Endometrium (tissue), 2 donors: ENCODE measurements at regions not wholly inside any gene's neighbourhood (a gene's known extent, or its start where the extent isn't known, plus 50 kb on each side); places are given as distances from the start of the nearest gene placed in this dataset.

Source experiments
- FAIRE-seq: peaks from 2 replicates; lab custom pipeline; 2012; peaks lifted over from hg19 to GRCh38; lab: Jason Lieb, UNC
- donor health status: control.
- donor health status: control.

DNA sequence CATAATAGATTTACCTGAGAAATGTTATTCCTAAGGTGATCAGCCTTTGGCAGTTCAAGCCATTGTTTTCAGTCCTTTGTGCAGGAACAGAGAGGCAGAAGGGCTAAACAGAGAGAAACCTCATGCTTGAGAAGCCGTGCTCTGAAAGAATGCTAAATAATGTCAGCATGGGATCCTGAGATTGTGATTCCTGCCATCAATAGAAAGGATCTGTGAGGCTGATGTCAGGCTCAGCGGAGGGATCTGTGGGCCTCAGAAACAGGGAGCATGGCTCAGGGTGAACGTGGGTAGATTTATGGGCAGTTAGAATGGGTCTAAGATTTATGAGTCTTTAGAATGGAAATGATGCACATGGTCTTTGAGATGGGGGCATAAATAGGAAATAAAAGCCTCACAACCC, 439.2 kb upstream of the IGFBP3 start:
- no peak for FAIRE-seq

DNA sequence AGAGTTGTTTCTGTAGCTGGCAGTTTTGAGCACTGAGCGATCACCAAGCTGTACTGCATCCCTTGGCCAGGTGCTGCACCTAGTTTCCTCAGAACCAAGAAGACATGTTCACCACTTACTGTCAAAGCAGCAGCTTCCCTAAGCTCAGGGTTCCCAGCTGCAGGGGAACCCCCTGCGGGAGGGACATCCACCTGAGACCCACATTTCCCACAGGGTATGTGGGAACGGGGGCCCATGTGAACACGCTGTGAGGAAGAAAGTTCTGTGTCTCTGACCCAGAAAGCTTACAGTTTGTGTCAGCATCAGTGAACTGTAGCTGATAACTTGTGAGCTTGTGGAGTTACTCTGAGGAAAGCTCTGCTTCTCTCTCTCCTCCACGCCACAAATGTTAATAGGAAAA, 436.8 kb upstream of the IGFBP3 start:
- FAIRE-seq, result no peak

DNA sequence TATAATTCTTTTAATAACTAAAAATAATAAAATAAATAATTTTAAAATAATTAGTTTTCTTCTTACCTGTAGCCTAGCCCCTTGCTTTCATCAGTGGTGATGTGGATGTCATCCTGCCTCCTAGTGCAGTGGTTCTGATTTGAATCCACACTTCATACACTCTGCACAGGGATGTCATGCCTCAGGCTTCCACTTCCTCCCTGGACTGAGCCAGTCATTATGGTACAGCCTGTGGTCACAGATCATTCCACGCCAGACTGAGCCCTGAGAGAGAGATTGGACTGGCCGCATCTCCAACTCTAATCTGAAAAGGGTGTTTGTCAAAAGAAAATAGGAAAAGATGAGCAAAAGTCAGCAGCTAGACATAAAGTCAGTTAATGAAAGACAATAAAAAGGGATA, 436.2 kb upstream of the IGFBP3 start:
- FAIRE-seq, result no peak

GRCh38 chr7:46356371-46356770, 435.3 kb upstream of the IGFBP3 start:
- no peak for FAIRE-seq

DNA sequence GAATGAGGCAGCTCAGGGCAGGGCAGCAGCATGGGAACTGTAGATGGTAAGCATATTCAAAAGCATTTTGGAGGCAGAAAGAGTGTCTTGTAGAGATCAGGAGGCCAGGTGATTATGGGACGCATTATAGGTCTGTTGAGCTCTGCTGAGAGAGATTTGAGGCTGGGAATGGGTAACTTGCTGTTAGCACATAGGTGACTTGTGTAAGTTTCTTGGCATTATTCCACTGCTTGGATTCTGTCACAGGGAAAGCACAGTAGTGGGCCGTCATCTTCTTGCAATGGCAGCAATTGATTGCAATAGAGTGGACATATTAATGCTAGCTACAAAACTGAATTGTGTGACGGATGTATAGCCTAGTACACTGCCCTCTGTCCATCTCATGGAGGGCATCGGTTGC, 434.3 kb upstream of the IGFBP3 start:
- FAIRE-seq, result no peak

DNA sequence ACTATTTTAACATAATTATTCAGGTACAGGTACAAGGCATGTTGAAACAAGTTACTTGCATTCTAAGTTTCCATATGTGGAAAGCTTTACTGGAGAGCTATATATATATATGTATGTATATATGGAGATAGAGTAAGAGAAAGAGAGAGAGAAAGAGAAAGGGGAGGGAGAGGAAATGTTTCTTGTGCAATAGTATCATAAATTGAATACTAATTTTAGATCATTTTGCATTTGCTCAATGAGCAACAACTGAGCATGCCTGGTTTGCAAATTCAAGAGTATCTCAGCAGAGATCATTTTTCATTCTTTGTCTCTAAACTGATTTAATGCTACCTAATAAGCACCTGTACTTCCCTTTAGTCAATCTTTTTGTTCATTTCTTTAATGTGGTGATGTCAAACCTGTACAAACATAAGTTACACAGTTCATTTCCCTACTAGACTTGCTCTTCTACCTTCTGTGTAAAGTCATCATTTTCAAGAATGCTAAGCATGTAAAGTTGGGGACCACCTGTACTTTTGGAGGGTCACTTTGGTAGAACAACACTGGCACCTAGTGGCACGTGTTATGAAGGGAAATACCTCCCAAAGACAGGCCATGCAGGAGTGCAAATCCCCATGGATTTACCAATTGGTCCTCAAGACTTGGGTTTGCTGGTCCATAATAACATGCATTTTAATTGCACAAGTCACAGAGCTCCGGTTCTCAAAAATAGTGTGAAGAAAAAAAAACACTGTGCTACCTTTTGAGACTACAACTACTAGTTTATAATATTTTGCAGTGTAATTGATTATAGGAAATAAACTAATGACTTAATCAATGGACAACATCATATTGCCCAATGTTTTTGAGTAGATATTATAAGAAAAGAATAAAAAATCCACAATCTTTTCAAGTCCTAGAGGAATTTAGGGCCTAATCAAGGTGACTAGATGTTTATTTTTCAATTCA, 431.2 kb upstream of the IGFBP3 start:
- no peak for FAIRE-seq

GRCh38 chr7:46349490-46349889, 428.4 kb upstream of the IGFBP3 start:
- FAIRE-seq, result peak; percentile 29

- FAIRE-seq, result no peak
These were observed 423.5 kb upstream of the IGFBP3 start for GRCh38 chr7:46344533-46344932.

DNA sequence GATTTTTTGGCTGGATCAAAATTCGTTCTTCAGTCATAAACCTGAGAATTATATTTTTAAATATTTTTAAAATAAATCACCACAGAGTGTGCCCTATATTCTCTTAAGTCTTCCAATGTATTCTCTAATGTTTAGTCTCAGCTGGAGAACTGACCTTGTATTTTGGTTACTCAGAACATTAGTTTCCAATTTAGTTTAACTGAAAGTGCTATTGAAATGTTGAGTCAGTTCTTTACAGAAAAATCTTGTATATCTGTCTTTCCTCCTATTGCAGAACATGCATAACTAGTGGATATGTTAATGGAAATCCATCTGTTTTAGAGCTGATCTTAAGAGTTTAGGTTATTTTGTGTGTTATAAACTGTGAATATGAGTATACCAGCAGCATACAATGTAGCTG, 422.7 kb upstream of the IGFBP3 start:
- no peak for FAIRE-seq

DNA sequence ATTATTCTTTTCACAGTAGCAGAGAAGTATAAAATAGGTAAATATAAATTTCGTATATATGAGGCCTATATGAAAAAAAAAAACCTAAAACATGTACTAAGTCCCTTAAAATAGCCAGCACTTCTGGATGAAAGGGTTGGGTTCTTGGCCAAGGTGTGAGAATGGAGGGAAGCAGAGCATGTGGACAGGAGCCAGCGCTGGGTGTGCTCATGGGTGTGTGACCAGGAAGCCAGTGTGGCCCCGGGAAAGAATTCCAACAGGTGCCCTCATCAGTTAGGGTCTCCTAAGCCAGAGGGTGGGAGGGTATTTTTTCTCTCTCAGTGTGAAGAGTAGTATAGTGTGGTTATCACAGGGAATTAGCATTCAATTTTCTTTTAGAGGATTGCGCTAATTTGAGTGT, 401.9 kb upstream of the IGFBP3 start:
- FAIRE-seq, result no peak

DNA sequence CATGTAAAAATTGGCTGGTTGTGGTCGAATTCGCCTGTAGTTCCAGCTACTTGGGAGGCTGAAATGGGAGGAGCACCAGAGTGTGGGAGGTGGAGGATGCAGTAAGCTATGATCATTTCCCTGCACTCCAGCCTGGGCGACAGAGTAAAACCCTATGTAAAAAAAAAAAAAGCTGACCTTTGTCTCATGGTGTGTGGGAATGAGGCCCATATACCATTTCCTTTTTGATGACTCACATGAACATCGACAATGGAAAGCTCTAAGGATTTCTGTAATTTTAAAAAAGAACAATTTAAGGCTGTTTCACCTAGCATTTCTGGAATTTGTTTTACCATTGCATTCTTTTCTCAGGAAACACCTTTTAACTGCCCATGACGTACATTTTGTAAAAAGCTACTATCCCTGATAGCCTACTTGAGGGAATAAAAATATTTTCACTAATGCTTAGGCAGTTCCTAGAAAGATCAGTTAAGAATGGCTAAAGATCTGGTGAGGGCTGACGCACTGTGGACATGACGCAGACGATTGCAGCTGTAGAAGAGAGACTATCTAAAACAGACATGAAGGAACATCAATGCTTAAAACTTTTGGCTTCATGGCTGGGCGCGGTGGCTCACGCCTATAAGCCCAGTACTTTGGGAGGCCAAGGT, 400.6 kb upstream of the IGFBP3 start:
- FAIRE-seq, result no peak

DNA sequence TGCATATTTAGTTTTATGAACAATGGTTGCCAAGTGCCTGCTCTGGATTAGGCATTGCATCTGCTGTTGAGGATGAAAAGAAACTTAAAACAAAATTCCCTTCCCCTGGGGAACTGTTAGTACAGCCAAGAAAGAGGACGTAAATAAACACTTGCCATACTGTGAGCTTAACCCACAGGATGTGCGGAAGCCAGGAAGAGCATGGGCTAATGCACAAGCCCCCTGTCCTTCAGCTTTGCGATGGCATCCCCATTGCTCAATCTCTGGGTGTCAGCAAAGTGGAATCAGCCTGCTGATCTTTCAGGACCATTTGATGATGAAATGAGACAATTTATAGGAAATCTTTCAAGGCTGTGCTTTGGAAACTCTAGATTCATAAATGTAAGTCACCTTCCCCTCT, 399.9 kb upstream of the IGFBP3 start:
- no peak for FAIRE-seq

DNA sequence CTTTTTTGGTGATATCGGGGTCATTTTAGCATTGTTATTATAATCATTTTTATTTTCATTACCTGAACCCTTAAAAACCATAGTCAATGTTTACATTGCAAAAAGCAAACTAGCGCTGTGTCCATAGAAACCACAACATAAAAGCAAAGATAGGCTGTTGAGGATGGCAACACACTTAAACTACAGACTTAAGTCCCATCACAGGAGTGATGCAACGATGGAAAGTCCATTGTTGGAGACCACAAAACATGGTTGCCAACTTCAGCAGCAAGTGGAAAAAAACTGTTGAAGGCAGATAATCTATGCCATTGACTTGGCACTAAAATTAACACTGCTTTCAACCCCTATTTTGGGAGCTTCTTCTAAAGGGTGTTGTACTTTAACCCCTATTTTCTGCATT, 398.8 kb upstream of the IGFBP3 start:
- no peak for FAIRE-seq

DNA sequence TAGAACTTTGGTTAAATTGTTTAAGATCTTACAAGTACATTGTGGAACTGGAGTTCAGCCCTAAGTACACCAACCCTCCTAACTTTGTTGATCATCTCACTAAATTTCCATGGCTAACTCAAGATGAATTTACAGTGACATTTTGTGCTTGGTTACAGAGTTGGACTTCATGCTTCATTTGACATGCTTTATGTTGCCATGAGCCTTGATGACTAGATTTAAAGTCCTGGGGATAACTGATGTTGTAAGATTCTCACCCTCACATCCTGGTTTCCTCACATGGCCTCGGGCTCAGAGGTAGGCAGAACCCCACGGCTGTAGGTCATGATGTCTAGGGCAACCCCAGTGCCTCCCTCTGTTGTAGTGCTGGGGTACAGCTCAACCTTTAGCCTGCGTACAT, 397.2 kb upstream of the IGFBP3 start:
- FAIRE-seq, result no peak

DNA sequence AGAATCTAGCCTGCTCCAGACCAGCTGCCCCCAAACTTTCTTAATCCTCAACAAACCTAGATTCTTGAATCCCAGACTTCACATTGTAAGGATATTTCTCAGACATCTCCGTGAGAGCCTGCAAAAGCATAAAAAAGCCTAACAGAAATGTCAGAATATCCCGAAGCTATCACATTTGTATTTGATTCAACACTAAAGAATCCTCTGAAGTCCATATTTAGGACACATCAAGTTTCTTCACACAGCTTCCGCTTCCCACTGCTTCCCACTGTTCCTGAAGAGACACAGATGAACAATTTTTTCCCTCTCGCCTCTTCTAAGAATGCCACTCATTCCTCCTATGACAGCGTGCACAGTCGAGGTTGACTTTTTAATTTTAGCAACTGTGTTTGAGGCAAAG, 396.2 kb upstream of the IGFBP3 start:
- FAIRE-seq, result no peak

DNA sequence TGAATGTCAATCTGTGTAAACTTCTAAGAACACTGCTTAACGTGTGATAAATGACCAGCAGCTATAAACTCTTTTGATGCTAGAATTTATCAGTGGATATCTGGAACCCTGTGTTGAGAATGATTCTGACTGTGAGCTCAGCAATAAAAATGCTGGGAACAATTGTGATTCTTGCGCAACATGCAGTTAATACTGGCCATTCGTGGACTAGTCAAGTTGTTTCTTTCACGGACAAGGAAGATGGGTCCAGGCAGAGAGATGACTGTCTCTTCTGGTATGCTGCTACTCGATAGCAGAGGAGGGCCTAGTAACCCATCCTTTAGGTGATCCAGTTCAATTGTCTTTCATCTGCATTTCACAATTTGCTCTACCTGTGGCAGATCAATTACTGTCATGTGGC, 394.8 kb upstream of the IGFBP3 start:
- FAIRE-seq, result no peak

DNA sequence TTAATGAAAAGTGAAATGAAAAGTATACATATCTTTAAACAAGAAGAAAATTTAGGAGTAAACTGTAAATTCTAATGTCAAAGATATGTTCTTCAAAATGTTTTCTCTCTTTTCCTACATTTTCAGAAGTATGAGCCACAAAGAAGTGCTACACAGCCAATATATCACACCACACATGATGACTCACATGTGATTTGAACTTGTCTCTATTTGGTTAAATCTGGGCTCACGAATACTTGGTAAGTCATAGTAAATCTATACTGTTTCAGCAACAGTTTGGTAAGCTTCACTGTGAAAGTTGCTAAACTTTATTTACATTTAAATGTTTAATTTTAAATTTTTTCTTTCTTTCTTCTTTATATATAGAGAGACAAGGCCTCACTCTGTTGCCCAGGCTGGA, 380.6 kb upstream of the IGFBP3 start:
- no peak for FAIRE-seq

- no peak for FAIRE-seq
These were observed 376.4 kb upstream of the IGFBP3 start for GRCh38 chr7:46297515-46297914.

- no peak for FAIRE-seq
These were observed 375.5 kb upstream of the IGFBP3 start for GRCh38 chr7:46296526-46296925.

- FAIRE-seq, result no peak
These were observed 373.3 kb upstream of the IGFBP3 start for GRCh38 chr7:46294381-46294780.

GRCh38 chr7:46292741-46293140, 371.7 kb upstream of the IGFBP3 start:
- FAIRE-seq, result no peak

DNA sequence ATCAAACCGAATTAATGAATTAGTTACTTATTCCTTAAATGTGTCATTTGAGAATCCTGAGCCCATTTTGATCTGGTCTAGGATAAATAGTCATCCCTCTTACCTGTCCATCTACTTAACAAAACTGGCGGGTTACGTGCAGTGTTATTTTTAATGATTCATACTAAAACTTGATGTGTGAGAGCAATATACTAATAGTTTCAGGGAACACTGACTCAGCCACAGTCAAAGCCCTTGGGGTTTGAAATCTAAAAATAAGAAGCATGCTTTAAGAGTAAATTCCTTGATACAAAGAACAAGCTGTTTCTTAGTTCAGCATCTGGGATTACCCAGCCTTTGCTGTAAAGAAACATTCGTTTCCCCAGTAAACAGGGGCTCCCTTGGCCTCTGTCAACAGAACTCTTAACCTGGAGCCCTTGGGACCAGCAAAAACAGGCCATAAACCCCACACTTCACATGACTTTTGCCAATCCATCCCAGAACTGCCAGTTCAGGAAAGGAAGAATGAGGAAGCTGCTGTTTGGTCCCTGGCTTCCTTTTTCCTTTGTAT, 370.6 kb upstream of the IGFBP3 start:
- FAIRE-seq, result no peak

GRCh38 chr7:46291050-46291438, 370.0 kb upstream of the IGFBP3 start:
- no peak for FAIRE-seq
